Neuronal stem cell (in vitro differentiated cells): ENCODE measurements at regions not wholly inside any gene's neighbourhood (a gene's known extent, or its start where the extent isn't known, plus 50 kb on each side); places are given as distances from the start of the nearest gene placed in this dataset.
"Not testable (repeated sequence)": the region's sequence is repeated elsewhere in the genome, so short reads cannot be mapped to it uniquely, and the experiment has no call there.

Experiments used
- DNase-seq: peaks from one replicate; pipeline ENCODE4 v3.0.0-alpha.2; 2013; ENCODE audit warnings: low spot score
- H2AFZ ChIP-seq: one replicate; pipeline ENCODE4 v1.6.1; 2013; ENCODE audit warnings: mild to moderate bottlenecking, low read length, inconsistent platforms
- H2AK5ac ChIP-seq: 2 replicates; pipeline ENCODE4 v1.6.1; 2013; ENCODE audit warnings: low read depth, mild to moderate bottlenecking, inconsistent platforms, low read length, moderate library complexity, mixed read lengths
- H2BK120ac ChIP-seq: 2 replicates; pipeline ENCODE4 v1.6.1; 2013; ENCODE audit warnings: low read depth, mild to moderate bottlenecking, inconsistent platforms, low read length, moderate library complexity, mixed read lengths
- H2BK12ac ChIP-seq: one replicate; pipeline ENCODE4 v1.6.1; 2013; ENCODE audit warnings: low read length, inconsistent platforms
- H2BK15ac ChIP-seq: 2 replicates; pipeline ENCODE4 v1.6.1; 2013; ENCODE audit warnings: mild to moderate bottlenecking, low read length, inconsistent platforms, mixed read lengths
- H2BK5ac ChIP-seq: one replicate; pipeline ENCODE4 v1.6.1; 2013; ENCODE audit warnings: inconsistent platforms, mild to moderate bottlenecking, low read length, moderate library complexity
- H3K14ac ChIP-seq: one replicate; pipeline ENCODE4 v1.6.1; 2013; ENCODE audit warnings: low read length, inconsistent platforms
- H3K18ac ChIP-seq: 2 replicates; pipeline ENCODE4 v1.6.1; 2013; ENCODE audit warnings: low read length, inconsistent platforms
- H3K23ac ChIP-seq: 2 replicates; pipeline ENCODE4 v1.6.1; 2013; ENCODE audit warnings: low read depth, mild to moderate bottlenecking, mixed read lengths, low read length, inconsistent platforms; ENCODE audit not compliant: poor library complexity
- H3K27ac ChIP-seq: replicated peaks from 3 replicates; pipeline ENCODE4 v1.5.1; 2013; ENCODE audit warnings: low read length, inconsistent platforms
- H3K27me3 ChIP-seq, 3 experiments: 2 replicates each; pipeline ENCODE4 v1.6.1; 2013; ENCODE audit warnings: low read length in 3 of 3, mild to moderate bottlenecking in 2 of 3, inconsistent platforms in 1 of 3, low read depth in 1 of 3, mixed read lengths in 1 of 3, moderate library complexity in 1 of 3; ENCODE audit not compliant: control insufficient read depth in 3 of 3, insufficient read depth in 3 of 3
- H3K36me3 ChIP-seq, 2 donors: replicated peaks in 1 of 2; 2 replicates each; pipeline ENCODE4 v1.6.1; 2013; ENCODE audit warnings: low read length in 2 of 2; ENCODE audit not compliant: control insufficient read depth in 2 of 2, insufficient read depth in 2 of 2
- H3K4ac ChIP-seq: 2 replicates; pipeline ENCODE4 v1.6.1; 2013; ENCODE audit warnings: inconsistent platforms, mild to moderate bottlenecking, low read length, moderate library complexity
- H3K4me1 ChIP-seq, 2 donors: 1 replicate in 1 of 2; 2 replicates in 1 of 2; pipeline ENCODE4 v1.6.1; 2013; ENCODE audit warnings: low read length in 2 of 2, low read depth in 1 of 2; ENCODE audit not compliant: control insufficient read depth in 2 of 2, insufficient read depth in 1 of 2
- H3K4me2 ChIP-seq: one replicate; pipeline ENCODE4 v1.6.1; 2013; ENCODE audit warnings: mild to moderate bottlenecking, low read length, inconsistent platforms; ENCODE audit not compliant: insufficient read depth, poor library complexity, severe bottlenecking
- H3K4me3 ChIP-seq, 2 donors: 2 replicates each; pipeline ENCODE4 v1.5.1; 2013; ENCODE audit warnings: low read length in 2 of 2, mild to moderate bottlenecking in 2 of 2, inconsistent platforms in 1 of 2, moderate library complexity in 1 of 2
- H3K79me1 ChIP-seq: one replicate; pipeline ENCODE4 v1.6.1; 2013; ENCODE audit warnings: low read depth, mild to moderate bottlenecking, inconsistent platforms, low read length, moderate library complexity
- H3K9ac ChIP-seq: one replicate; pipeline ENCODE4 v1.6.1; 2013; ENCODE audit warnings: mild to moderate bottlenecking, low read depth, low read length, inconsistent platforms; ENCODE audit not compliant: poor library complexity
- H3K9me3 ChIP-seq, 2 donors: replicated peaks in 1 of 2; 2 replicates each; pipeline versions ENCODE3 to v1.6.1; 2013; ENCODE audit warnings: low read length in 2 of 2, mild to moderate bottlenecking in 2 of 2, inconsistent platforms in 1 of 2, low read depth in 1 of 2, mixed read lengths in 1 of 2, moderate library complexity in 1 of 2; ENCODE audit not compliant: control insufficient read depth in 2 of 2, insufficient read depth in 1 of 2
- H4K8ac ChIP-seq: one replicate; pipeline ENCODE4 v1.6.1; 2013; ENCODE audit warnings: low read depth, mild to moderate bottlenecking, inconsistent platforms, low read length, moderate library complexity
- H4K91ac ChIP-seq: one replicate; pipeline ENCODE4 v1.6.1; 2013; ENCODE audit warnings: low read length, low read depth, mild to moderate bottlenecking, inconsistent platforms; ENCODE audit not compliant: poor library complexity
- WGBS, 2 donors: extraction: QIAGEN DNeasy Blood & Tissue Kit; methylation state at CpG; one replicate each; pipeline ENCODE4 v1.1.7; 2013; ENCODE audit warnings: missing lambda C conversion rate in 2 of 2, mixed read lengths in 1 of 2; ENCODE audit not compliant: insufficient read length in 2 of 2, insufficient replicate concordance in 1 of 2; ENCODE audit errors: extremely low coverage in 2 of 2; 5-methylcytosine and 5-hydroxymethylcytosine counted together

GRCh38 chr3:96478496-96478895 is 335.9 kb upstream of the EPHA6 start:
- no peak overlapping the region for H3K18ac ChIP-seq
- H3K9ac ChIP-seq: no peak overlapping the region
- H3K4ac ChIP-seq: no peak overlapping the region
- no peaks in the 10 kb centered on the region for H3K79me1 ChIP-seq
- no peak overlapping the region for H3K14ac ChIP-seq
- H3K36me3 ChIP-seq: no peaks in the 10 kb centered on the region
- H3K23ac ChIP-seq: no peak overlapping the region
- no peak overlapping the region for H2BK5ac ChIP-seq
- H2AFZ ChIP-seq: no peak overlapping the region
- H2BK15ac ChIP-seq: no peak overlapping the region
- no peaks in the 10 kb centered on the region for H3K27me3 ChIP-seq
- H4K91ac ChIP-seq: no peak overlapping the region
- no peak overlapping the region for H3K4me3 ChIP-seq
- H3K9me3 ChIP-seq: no peaks in the 10 kb centered on the region
- no peak for DNase-seq
- H2BK120ac ChIP-seq: no peak overlapping the region
- no peak overlapping the region for H4K8ac ChIP-seq
- no peak overlapping the region for H2AK5ac ChIP-seq
- no peak overlapping the region for H3K27ac ChIP-seq
- no peaks in the 10 kb centered on the region for H3K4me1 ChIP-seq
- no peak overlapping the region for H3K4me2 ChIP-seq
- H2BK12ac ChIP-seq: no peak overlapping the region

DNA sequence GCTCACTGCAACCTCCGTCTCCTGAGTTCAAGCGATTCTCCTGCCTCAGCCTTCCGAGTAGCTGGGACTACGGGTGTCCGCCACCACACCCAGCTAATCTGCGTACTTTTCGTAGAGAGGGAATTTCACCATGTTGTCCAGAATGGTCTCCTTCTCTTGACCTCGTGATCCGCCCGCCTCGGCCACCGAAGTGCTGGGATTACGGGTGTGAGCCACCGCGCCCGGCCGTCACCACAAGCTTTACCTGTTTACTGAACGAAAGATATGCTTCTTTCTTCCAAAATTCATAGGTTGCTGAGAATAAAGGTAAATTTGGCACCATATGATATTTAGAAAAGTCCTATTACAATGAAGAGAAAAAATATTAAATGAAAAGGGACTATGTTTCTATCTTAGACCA is 333.5 kb upstream of the EPHA6 start:
- H3K23ac ChIP-seq: no peak overlapping the region

GRCh38 chr3:96483191-96483590 is 331.2 kb upstream of the EPHA6 start:
- H3K18ac ChIP-seq, H3K14ac ChIP-seq, H3K79me1 ChIP-seq, H3K4me1 ChIP-seq, H2AFZ ChIP-seq, H3K36me3 ChIP-seq, H3K27me3 ChIP-seq, H2BK120ac ChIP-seq, H3K4ac ChIP-seq, H2AK5ac ChIP-seq, H3K9me3 ChIP-seq, H4K8ac ChIP-seq, H3K4me3 ChIP-seq, H3K23ac ChIP-seq, H3K4me2 ChIP-seq, H2BK5ac ChIP-seq, H4K91ac ChIP-seq, H3K9ac ChIP-seq, H3K27ac ChIP-seq, H2BK12ac ChIP-seq, DNase-seq, H2BK15ac ChIP-seq: not testable (repeated sequence)
- no CpG with 5 or more reads among the region's 1 CpG for WGBS, 2 donors

More for the DNA sequence above, 333.5 kb upstream of the EPHA6 start:
- H2BK120ac ChIP-seq: no peak overlapping the region
- H3K27ac ChIP-seq: no peak overlapping the region
- no peak overlapping the region for H2AK5ac ChIP-seq
- H3K79me1 ChIP-seq: no peaks in the 10 kb centered on the region
- no peak overlapping the region for H3K4ac ChIP-seq
- no peaks in the 10 kb centered on the region for H3K27me3 ChIP-seq
- H2BK5ac ChIP-seq: no peak overlapping the region
- no peak for DNase-seq
- no peak overlapping the region for H2BK15ac ChIP-seq
- H4K8ac ChIP-seq: no peak overlapping the region
- no peak overlapping the region for H3K4me3 ChIP-seq
- no peak overlapping the region for H4K91ac ChIP-seq
- WGBS, 2 donors: no CpG with 5 or more reads among the region's 18 CpGs
- H3K9me3 ChIP-seq: no peaks in the 10 kb centered on the region
- H2BK12ac ChIP-seq: no peak overlapping the region
- no peak overlapping the region for H2AFZ ChIP-seq
- no peaks in the 10 kb centered on the region for H3K4me1 ChIP-seq
- no peak overlapping the region for H3K18ac ChIP-seq
- no peaks in the 10 kb centered on the region for H3K36me3 ChIP-seq
- no peak overlapping the region for H3K4me2 ChIP-seq
- no peak overlapping the region for H3K14ac ChIP-seq
- H3K9ac ChIP-seq: no peak overlapping the region

DNA sequence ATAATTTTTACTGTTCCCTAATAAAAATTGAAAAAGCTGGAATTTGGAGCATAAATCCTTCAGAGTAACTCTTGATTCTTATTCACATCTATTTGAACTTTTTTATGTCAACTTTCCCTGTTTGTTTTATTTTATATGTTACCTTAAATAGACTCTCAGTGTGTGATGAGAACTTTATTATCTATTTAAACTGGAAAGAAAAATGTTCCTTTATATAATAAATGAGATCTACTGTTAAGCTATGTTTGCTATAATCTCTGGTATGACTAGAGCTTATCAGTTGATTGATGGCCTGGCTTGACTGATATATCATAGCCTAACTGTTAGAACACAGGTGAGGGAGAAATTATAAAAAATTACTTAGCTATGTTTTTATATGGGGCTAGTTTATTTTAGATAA is 330.6 kb upstream of the EPHA6 start:
- H3K18ac ChIP-seq: no peak overlapping the region
- H3K4ac ChIP-seq: no peak overlapping the region
- H3K9me3 ChIP-seq: no peaks in the 10 kb centered on the region
- DNase-seq: no peak
- no peaks in the 10 kb centered on the region for H3K4me1 ChIP-seq
- H3K9ac ChIP-seq: no peak overlapping the region
- H2BK120ac ChIP-seq: no peak overlapping the region
- no peak overlapping the region for H2AK5ac ChIP-seq
- no peak overlapping the region for H4K8ac ChIP-seq
- H3K14ac ChIP-seq: no peak overlapping the region
- H3K4me3 ChIP-seq: no peak overlapping the region
- H4K91ac ChIP-seq: no peak overlapping the region
- no peaks in the 10 kb centered on the region for H3K27me3 ChIP-seq
- H3K79me1 ChIP-seq: no peaks in the 10 kb centered on the region
- H2BK15ac ChIP-seq: no peak overlapping the region
- H2BK12ac ChIP-seq: no peak overlapping the region
- no peaks in the 10 kb centered on the region for H3K36me3 ChIP-seq
- H2BK5ac ChIP-seq: no peak overlapping the region
- H3K23ac ChIP-seq: no peak overlapping the region
- H3K27ac ChIP-seq: no peak overlapping the region
- H3K4me2 ChIP-seq: no peak overlapping the region
- H2AFZ ChIP-seq: no peak overlapping the region
